ENCODE measurements at regions not wholly inside any gene's neighbourhood (a gene's known extent, or its start where the extent isn't known, plus 50 kb on each side); places are given as distances from the start of the nearest gene placed in this dataset.
"Not testable (repeated sequence)": the region's sequence is repeated elsewhere in the genome, so short reads cannot be mapped to it uniquely, and the experiment has no call there.

- DNase-seq (ENCODE audit: low read depth, low spot score), result no peak
- H3K27ac ChIP-seq, result no peak overlapping the region
Observed at GRCh38 chr15:23910030-23910429, 222.9 kb upstream of the NDN start.

- DNase-seq (ENCODE audit: low read depth, low spot score), result no peak
- no peak overlapping the region for H3K27ac ChIP-seq
Observed at GRCh38 chr15:23912191-23912590, 225.1 kb upstream of the NDN start.

GRCh38 chr15:23913081-23913480 lies 226.0 kb upstream of the NDN start:
- no peak overlapping the region for H3K27ac ChIP-seq
- DNase-seq (ENCODE audit: low read depth, low spot score), result no peak

DNA sequence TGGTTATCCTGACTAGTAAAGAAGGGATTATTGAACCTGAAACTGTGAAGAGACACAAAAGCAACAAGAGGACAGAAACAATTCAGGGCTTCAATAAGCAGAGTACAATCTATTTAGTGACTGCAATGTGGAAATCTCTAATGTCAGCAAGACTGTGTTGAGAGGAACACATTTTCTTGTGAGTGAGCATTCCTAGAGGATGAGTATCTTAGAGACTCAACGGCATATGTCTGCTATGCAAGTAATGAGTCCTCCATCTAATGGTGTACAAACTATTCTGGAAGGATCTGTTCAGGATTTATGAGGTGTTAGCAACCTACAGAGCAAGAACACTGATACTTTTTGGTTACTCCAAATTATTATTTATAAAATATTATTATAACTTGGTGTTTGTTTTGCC lies 226.5 kb upstream of the NDN start:
- no peak overlapping the region for H3K27ac ChIP-seq
- DNase-seq (ENCODE audit: low read depth, low spot score), result no peak

GRCh38 chr15:23924686-23925085 lies 237.6 kb upstream of the NDN start:
- H3K27ac ChIP-seq, result no peak overlapping the region
- no peak for DNase-seq (ENCODE audit: low read depth, low spot score)

- H3K27ac ChIP-seq, result no peak overlapping the region
- no peak for DNase-seq (ENCODE audit: low read depth, low spot score)
Observed at GRCh38 chr15:23954931-23955330, 267.8 kb upstream of the NDN start.

GRCh38 chr15:23983500-23984259 lies 296.6 kb upstream of the NDN start:
- no peak overlapping the region for H3K27ac ChIP-seq
- DNase-seq (ENCODE audit: low read depth, low spot score), result no peak

- H3K27ac ChIP-seq, result no peak overlapping the region
- no peak for DNase-seq (ENCODE audit: low read depth, low spot score)
Observed at GRCh38 chr15:23994273-23994672, 307.2 kb upstream of the NDN start.

GRCh38 chr15:23998056-23998455 lies 311.0 kb upstream of the NDN start:
- DNase-seq (ENCODE audit: low read depth, low spot score), result no peak
- no peak overlapping the region for H3K27ac ChIP-seq

DNA sequence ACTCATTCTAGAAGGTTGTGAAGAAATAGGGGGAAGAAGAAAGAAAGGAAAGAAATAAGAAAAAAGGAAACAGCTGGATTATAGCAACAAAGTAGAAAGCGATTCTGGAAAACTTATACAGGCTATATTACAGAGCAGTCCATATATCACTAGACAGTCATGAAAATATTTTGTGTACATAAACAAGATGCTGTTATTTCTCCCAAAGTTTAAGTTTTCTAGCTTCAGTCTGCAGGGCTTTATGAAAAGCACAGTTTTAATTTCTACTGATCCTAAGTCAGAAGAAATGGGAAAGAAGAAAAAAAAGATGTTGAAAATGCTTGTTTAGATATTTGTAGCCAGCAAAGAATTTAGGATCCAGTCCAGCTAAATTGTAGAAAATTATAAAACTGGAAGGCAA lies 321.4 kb upstream of the NDN start:
- no peak for DNase-seq (ENCODE audit: low read depth, low spot score)
- H3K27ac ChIP-seq, result no peak overlapping the region

- no peak for DNase-seq (ENCODE audit: low read depth, low spot score)
- H3K27ac ChIP-seq, result no peak overlapping the region
Observed at GRCh38 chr15:24017470-24017869, 330.4 kb upstream of the NDN start.

- no peak for DNase-seq (ENCODE audit: low read depth, low spot score)
- no peak overlapping the region for H3K27ac ChIP-seq
Observed at GRCh38 chr15:24039683-24040082, 352.6 kb upstream of the NDN start.

- no peak for DNase-seq (ENCODE audit: low read depth, low spot score)
Observed at GRCh38 chr15:24054547-24055245, 367.6 kb upstream of the NDN start.

GRCh38 chr15:24067733-24068501 lies 380.8 kb upstream of the NDN start:
- DNase-seq (ENCODE audit: low read depth, low spot score), result no peak
- H3K27ac ChIP-seq, result no peak overlapping the region

More at GRCh38 chr15:24054547-24055245, 367.6 kb upstream of the NDN start:
- no peak overlapping the region for H3K27ac ChIP-seq

- H3K27ac ChIP-seq, result no peak overlapping the region
- DNase-seq (ENCODE audit: low read depth, low spot score), result peak; percentile 31
Observed at GRCh38 chr15:24075420-24076089, 388.4 kb upstream of the NDN start.

DNA sequence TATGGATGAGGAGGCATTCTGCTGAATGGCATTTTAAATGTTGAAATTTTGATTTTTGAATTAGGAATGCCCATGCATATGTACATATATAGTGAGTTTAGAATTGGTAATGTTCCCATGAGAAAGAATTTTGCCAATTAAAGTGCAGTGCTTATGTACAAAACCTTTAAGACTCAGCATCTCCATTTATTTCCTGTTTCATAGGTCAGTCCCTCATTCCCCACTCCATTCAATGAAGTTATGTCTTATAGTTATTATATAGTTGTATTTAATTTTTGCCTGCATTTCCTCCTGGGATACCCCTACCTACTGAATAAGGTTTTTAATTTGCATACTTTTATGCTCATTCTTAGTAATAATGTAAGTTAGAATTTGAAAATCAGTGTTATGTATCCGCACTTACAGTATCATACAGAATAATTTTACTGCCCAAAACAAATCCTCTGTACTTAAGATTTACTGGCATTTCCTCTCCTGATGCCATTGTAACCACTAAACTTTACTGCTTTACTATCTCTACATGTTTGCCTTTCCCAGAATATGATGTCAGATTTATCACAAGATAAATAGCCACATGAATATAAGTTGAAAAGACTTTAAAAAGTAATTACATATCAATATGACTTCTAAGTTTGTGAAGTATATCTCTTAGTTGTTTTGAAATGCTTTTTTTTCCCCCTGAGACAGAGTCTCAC lies 389.1 kb upstream of the NDN start:
- DNase-seq (ENCODE audit: low read depth, low spot score), result no peak
- H3K27ac ChIP-seq, result no peak overlapping the region

DNA sequence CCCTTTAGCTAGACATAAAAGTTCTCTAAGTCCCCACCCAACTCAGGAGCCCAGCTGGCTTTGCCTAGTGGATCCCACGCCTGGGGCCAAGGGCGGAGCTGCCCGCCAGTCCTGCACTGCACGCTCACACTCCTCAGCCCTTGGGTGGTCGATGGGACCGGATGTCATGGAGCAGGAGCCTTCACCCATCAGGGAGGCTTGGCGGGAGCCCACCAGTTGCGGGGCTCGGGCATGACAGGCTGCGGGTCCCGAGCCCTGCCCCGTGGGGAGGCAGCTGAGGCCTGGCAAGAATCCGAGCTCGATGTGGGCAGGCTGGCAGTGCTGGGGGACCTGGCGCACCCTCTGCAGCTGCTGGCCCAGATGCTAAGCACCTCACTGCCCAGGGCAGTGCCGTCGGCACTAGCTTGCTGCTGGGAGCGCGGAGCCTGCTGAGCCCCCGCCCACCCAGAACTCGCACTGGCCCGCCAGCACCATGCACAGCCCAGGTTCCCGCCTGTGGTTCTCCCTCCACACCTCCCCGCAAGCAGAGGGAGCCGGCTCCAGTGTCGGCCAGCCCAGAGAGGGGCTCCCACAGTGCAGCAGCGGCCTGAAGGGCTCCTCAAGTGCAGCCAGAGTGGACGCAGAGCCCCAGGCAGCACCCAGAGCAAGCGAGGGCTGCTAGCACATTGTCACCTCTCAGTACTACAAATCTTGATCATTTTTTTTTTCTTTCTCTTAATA lies 391.4 kb upstream of the NDN start:
- DNase-seq (ENCODE audit: low read depth, low spot score), result no peak
- H3K27ac ChIP-seq, result no peak overlapping the region

DNA sequence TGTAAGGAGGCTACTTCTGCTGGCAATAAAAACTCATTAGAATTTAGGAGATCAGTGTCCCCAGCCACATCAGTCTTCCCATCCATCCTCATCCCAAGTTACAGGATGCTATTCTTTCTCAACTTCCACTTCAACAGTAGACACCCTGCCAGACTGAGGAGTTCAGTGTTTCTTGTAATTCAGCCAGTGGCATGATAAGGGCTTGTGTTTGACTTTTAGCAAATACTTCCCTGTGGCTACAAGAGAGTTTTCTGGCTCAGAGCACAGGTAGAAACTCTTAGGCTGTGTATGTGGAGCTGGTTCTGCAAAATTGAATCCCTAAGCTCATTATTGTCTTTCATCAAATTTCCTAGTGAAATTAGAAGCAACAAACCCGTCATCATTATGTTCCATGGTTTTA lies 401.8 kb upstream of the NDN start:
- not testable (repeated sequence) for H3K27ac ChIP-seq; DNase-seq (ENCODE audit: low read depth, low spot score)

DNA sequence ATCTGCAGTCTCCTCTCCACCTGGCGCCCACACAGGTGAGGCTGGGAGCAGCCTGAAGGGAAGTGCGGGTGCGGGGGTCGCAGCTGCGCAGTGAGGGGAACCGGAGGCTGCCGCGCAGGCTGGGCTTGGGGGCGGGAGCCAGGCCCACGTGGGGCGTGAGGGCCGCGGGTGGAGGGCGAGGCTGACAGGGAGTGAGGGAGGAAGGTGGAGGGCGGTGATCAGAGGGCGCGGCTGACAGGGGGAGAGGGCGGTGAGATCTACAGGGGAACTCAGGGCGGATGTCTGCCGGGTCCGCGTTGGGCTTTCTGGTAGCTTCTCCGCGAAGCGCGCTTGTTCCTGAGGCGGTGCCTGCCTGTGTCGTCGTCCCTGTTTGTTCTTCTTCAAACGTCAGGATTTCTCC lies 414.4 kb upstream of the NDN start:
- H3K27ac ChIP-seq; DNase-seq (ENCODE audit: low read depth, low spot score): not testable (repeated sequence)

All from epithelial cell of prostate (primary cell).